ENCODE measurements at regions not wholly inside any gene's neighbourhood (a gene's known extent, or its start where the extent isn't known, plus 50 kb on each side); places are given as distances from the start of the nearest gene placed in this dataset.

DNA sequence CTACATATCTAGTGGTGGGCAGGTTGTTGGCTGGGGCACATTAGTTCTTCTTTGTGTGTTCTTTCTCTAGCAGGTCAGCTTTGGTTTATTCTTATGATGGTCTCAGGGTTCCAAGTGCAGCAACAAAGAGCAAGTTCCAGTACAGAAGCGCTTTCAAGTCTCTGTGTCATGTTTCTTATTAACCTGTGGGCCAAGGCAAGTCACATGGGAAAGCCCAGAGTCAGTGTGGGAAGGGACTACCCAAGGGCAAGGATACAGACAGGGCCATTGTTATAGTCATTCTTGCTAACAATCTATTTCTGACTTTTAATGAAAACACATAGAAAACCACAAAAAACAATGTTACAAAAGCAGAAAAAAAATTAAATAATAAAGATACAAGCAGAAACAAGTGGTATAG, 754.6 kb downstream of the TBC1D22A start:
- TF ChIP-seq SMC3 (IDR thresholded peaks at IDR 0.05; ENCODE audit: low read depth, low read length) (no peak), MAFK (IDR thresholded peaks at IDR 0.05; ENCODE audit: low read depth, low read length) (no peak), RAD21 (IDR thresholded peaks at IDR 0.05; ENCODE audit: low read length) (no peak), NFE2L2 (IDR thresholded peaks at IDR 0.05; ENCODE audit: low read depth, low read length) (no peak)
- TF ChIP-seq, protein P1, sequence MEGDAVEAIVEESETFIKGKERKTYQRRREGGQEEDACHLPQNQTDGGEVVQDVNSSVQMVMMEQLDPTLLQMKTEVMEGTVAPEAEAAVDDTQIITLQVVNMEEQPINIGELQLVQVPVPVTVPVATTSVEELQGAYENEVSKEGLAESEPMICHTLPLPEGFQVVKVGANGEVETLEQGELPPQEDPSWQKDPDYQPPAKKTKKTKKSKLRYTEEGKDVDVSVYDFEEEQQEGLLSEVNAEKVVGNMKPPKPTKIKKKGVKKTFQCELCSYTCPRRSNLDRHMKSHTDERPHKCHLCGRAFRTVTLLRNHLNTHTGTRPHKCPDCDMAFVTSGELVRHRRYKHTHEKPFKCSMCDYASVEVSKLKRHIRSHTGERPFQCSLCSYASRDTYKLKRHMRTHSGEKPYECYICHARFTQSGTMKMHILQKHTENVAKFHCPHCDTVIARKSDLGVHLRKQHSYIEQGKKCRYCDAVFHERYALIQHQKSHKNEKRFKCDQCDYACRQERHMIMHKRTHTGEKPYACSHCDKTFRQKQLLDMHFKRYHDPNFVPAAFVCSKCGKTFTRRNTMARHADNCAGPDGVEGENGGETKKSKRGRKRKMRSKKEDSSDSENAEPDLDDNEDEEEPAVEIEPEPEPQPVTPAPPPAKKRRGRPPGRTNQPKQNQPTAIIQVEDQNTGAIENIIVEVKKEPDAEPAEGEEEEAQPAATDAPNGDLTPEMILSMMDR (conservative IDR thresholded peaks at IDR 0.05; ENCODE audit: low read depth, low read length): no peak
- TF ChIP-seq, protein P2, sequence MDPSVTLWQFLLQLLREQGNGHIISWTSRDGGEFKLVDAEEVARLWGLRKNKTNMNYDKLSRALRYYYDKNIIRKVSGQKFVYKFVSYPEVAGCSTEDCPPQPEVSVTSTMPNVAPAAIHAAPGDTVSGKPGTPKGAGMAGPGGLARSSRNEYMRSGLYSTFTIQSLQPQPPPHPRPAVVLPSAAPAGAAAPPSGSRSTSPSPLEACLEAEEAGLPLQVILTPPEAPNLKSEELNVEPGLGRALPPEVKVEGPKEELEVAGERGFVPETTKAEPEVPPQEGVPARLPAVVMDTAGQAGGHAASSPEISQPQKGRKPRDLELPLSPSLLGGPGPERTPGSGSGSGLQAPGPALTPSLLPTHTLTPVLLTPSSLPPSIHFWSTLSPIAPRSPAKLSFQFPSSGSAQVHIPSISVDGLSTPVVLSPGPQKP (IDR thresholded peaks at IDR 0.05; ENCODE audit: borderline replicate concordance, low read depth, low read length): no peak

Data from IMR-90 (cell line).